H1 (cell line): ENCODE measurements at regions not wholly inside any gene's neighbourhood (a gene's known extent, or its start where the extent isn't known, plus 50 kb on each side); places are given as distances from the start of the nearest gene placed in this dataset.

Experiments
- CTBP2 ChIP-seq: IDR thresholded peaks from 2 replicates; pipeline ENCODE4 v1.7.0; 2011; ENCODE audit warnings: borderline replicate concordance, mild to moderate bottlenecking, moderate library complexity, mixed read lengths, low read length; ENCODE audit not compliant: insufficient read depth, insufficient read length
- SIN3A ChIP-seq, 2 experiments: IDR thresholded peaks in 1 of 2; conservative IDR thresholded peaks in 1 of 2; 2 replicates each; pipeline ENCODE4 v1.6.1; 2011 to 2012; ENCODE audit warnings: low read length in 2 of 2, improper control_type of control experiment in 1 of 2, low read depth in 1 of 2, mild to moderate bottlenecking in 1 of 2
- SP2 ChIP-seq: IDR thresholded peaks from 2 replicates; pipeline ENCODE4 v1.6.1; 2012; ENCODE audit warnings: mild to moderate bottlenecking, low read length, inconsistent platforms
- USF2 ChIP-seq: IDR thresholded peaks from 2 replicates; pipeline ENCODE4 v1.6.1; 2011; ENCODE audit warnings: low read length, improper control_type of control experiment
- YY1 ChIP-seq: IDR thresholded peaks from 2 replicates; pipeline ENCODE4 v1.6.1; 2011; ENCODE audit warnings: low read depth, mild to moderate bottlenecking, low read length

- TF ChIP-seq USF2 (no peak), CTBP2 (no peak), SP2 (no peak), YY1 (no peak), SIN3A (conservative IDR thresholded peaks at IDR 0.05 in 1 of 2, IDR thresholded peaks at IDR 0.05 in 1 of 2; ENCODE audit: low read depth in 1 of 2, low read length in 2 of 2) (no peak)
Observed at GRCh38 chr3:26997226-26997625, 372.0 kb downstream of the NEK10 start (continued).
